ENCODE measurements at regions not wholly inside any gene's neighbourhood (a gene's known extent, or its start where the extent isn't known, plus 50 kb on each side); places are given as distances from the start of the nearest gene placed in this dataset.

GRCh38 chr1:98817821-98818220 lies 156.3 kb downstream of the SNX7 start:
- no peaks in the 10 kb centered on the region for H3K79me2 ChIP-seq (ENCODE audit: control insufficient read depth, insufficient read depth, low read length)
- SMC1A ChIA-PET (ENCODE audit: uncharacterized antibody, unreplicated experiment), result interaction anchor here (1.6 kb wide), 1 partner anchor 12 kb away, joined by 3 read pairs; no protein-coding TSS in a partner anchor
- no peak overlapping the region for H3K4me2 ChIP-seq (ENCODE audit: control insufficient read depth, insufficient read depth)
- WGBS (ENCODE audit: insufficient coverage, insufficient replicate concordance, low lambda C conversion rate, missing lambda C conversion rate), result 81% methylated on average over 4 of the region's 4 CpGs
- intact Hi-C loops (cut with micrococcal nuclease; ENCODE audit: unreplicated experiment) (no loop called here), in situ Hi-C loops (cut with MboI) (no loop called here)
- ATAC-seq, result no peak
- TF ChIP-seq E2F8 (IDR thresholded peaks at IDR 0.05; ENCODE audit: low read depth, partially characterized antibody) (no peak), NFXL1 (IDR thresholded peaks at IDR 0.05; ENCODE audit: borderline replicate concordance) (no peak), ATF7 (IDR thresholded peaks at IDR 0.05; ENCODE audit: low read depth) (no peak)
- no peak for DNase-seq (ENCODE audit: low read depth, low spot score)
- H3K4me3 ChIP-seq, result no peak overlapping the region
- H3K4me1 ChIP-seq (ENCODE audit: control insufficient read depth, insufficient read depth, low read length), result no peaks in the 10 kb centered on the region
- no peak for FAIRE-seq
- H3K27me3 ChIP-seq (replicated peaks in 1 of 2; ENCODE audit: control insufficient read depth in 2 of 2, insufficient read depth in 2 of 2, low read length in 1 of 2), result no peaks in the 10 kb centered on the region
- no peaks in the 10 kb centered on the region for H4K20me1 ChIP-seq (ENCODE audit: control insufficient read depth, insufficient read depth)
- H3K9me3 ChIP-seq (replicated peaks; ENCODE audit: control insufficient read depth, insufficient read depth, low read length), result no peaks in the 10 kb centered on the region
- no peak overlapping the region for H3K9ac ChIP-seq (ENCODE audit: control insufficient read depth, insufficient read depth, low read length)
- RAD21 ChIA-PET (ENCODE audit: unreplicated experiment), result no interaction called here
- no peak overlapping the region for H2AFZ ChIP-seq (ENCODE audit: control insufficient read depth, low read depth, low read length)
- no peak overlapping the region for H3K27ac ChIP-seq (ENCODE audit: control insufficient read depth, insufficient read depth)
- POLR2A ChIA-PET, result no interaction called here
- CTCF ChIA-PET, result no interaction called here
- BruUV-seq (replicated peaks), result no TSS peak
- no peaks in the 10 kb centered on the region for H3K36me3 ChIP-seq (ENCODE audit: control insufficient read depth in 2 of 2, insufficient read depth in 2 of 2, low read length in 1 of 2)

- FAIRE-seq (no peak), ATAC-seq (no peak), DNase-seq (ENCODE audit: low read depth, low spot score) (no peak)
- ChIA-PET CTCF (interaction anchor here (0.9 to 2.1 kb wide), 2 partner anchors 27 to 657 kb away, joined by 3 to 5 read pairs; no protein-coding TSS in a partner anchor), SMC1A (ENCODE audit: uncharacterized antibody, unreplicated experiment) (no interaction called here), RAD21 (ENCODE audit: unreplicated experiment) (no interaction called here), POLR2A (no interaction called here)
- in situ Hi-C loops (cut with MboI) (no loop called here), intact Hi-C loops (cut with micrococcal nuclease; ENCODE audit: unreplicated experiment) (no loop called here)
- no peak overlapping the region for H3K4me2 ChIP-seq (ENCODE audit: control insufficient read depth, insufficient read depth)
- no peak overlapping the region for H2AFZ ChIP-seq (ENCODE audit: control insufficient read depth, low read depth, low read length)
- H4K20me1 ChIP-seq (ENCODE audit: control insufficient read depth, insufficient read depth), result no peaks in the 10 kb centered on the region
- no peaks in the 10 kb centered on the region for H3K79me2 ChIP-seq (ENCODE audit: control insufficient read depth, insufficient read depth, low read length)
- no peak overlapping the region for H3K4me3 ChIP-seq
- H3K27me3 ChIP-seq (replicated peaks in 1 of 2; ENCODE audit: control insufficient read depth in 2 of 2, insufficient read depth in 2 of 2, low read length in 1 of 2), result no peaks in the 10 kb centered on the region
- no peaks in the 10 kb centered on the region for H3K4me1 ChIP-seq (ENCODE audit: control insufficient read depth, insufficient read depth, low read length)
- H3K27ac ChIP-seq (ENCODE audit: control insufficient read depth, insufficient read depth), result no peak overlapping the region
- no peaks in the 10 kb centered on the region for H3K36me3 ChIP-seq (ENCODE audit: control insufficient read depth in 2 of 2, insufficient read depth in 2 of 2, low read length in 1 of 2)
- H3K9me3 ChIP-seq (replicated peaks; ENCODE audit: control insufficient read depth, insufficient read depth, low read length), result no peaks in the 10 kb centered on the region
- H3K9ac ChIP-seq (ENCODE audit: control insufficient read depth, insufficient read depth, low read length), result no peak overlapping the region
- 0% methylated on average over 1 of the region's 1 CpG for WGBS (ENCODE audit: insufficient coverage, insufficient replicate concordance, low lambda C conversion rate, missing lambda C conversion rate)
- BruUV-seq (replicated peaks), result no TSS peak
- TF ChIP-seq STAT3 (IDR thresholded peaks at IDR 0.05; ENCODE audit: low read depth, low read length) (no peak), BACH1 (IDR thresholded peaks at IDR 0.05; ENCODE audit: borderline replicate concordance) (no peak), IRF4 (IDR thresholded peaks at IDR 0.05; ENCODE audit: low read depth, low read length) (no peak), ZBTB11 (CRISPR knock-in tag; IDR thresholded peaks at IDR 0.05) (no peak), IRF5 (IDR thresholded peaks at IDR 0.05; ENCODE audit: borderline replicate concordance) (no peak), SPI1 (IDR thresholded peaks at IDR 0.05; ENCODE audit: borderline replicate concordance, insufficient read depth, low read depth, low read length) (no peak), CBX5 (IDR thresholded peaks at IDR 0.05; ENCODE audit: low read depth) (no peak), MAX (IDR thresholded peaks at IDR 0.05; ENCODE audit: low read depth, low read length) (no peak)
These were observed 159.9 kb downstream of the SNX7 start for GRCh38 chr1:98821379-98821778.
